Stimulated activated CD4-positive, alpha-beta T cell treated with anti-CD3 and anti-CD28 coated beads, Interleukin-15, amount 100 ng/mL, for 1 hour (primary cell): ENCODE measurements at regions not wholly inside any gene's neighbourhood (a gene's known extent, or its start where the extent isn't known, plus 50 kb on each side); places are given as distances from the start of the nearest gene placed in this dataset.

Experiments
- DNase-seq, 2 donors: peaks; one replicate each; pipeline ENCODE4 v3.0.0-alpha.2; 2020; ENCODE audit warnings: low read depth in 1 of 2, low spot score in 1 of 2

GRCh38 chr6:43951756-43952675 lies 175.2 kb downstream of the MRPL14 start:
- no peak for DNase-seq

- DNase-seq, result no peak
These were observed 176.0 kb downstream of the MRPL14 start for GRCh38 chr6:43951063-43951755.

- DNase-seq, result no peak
These were observed 176.6 kb downstream of the MRPL14 start for GRCh38 chr6:43950731-43951062.

- DNase-seq, result no peak
These were observed 177.1 kb downstream of the MRPL14 start for GRCh38 chr6:43950051-43950605.

GRCh38 chr6:43949551-43949991 lies 177.7 kb downstream of the MRPL14 start:
- DNase-seq, result no peak

GRCh38 chr6:43948527-43949485 lies 178.4 kb downstream of the MRPL14 start:
- no peak for DNase-seq

GRCh38 chr6:43947860-43948259 lies 177.8 kb downstream of the VEGFA start:
- no peak for DNase-seq

- DNase-seq, result no peak
These were observed 176.8 kb downstream of the VEGFA start for GRCh38 chr6:43946641-43947363.

- no peak for DNase-seq
These were observed 175.7 kb downstream of the VEGFA start for GRCh38 chr6:43945768-43946080.

GRCh38 chr6:43944908-43945767 lies 175.1 kb downstream of the VEGFA start:
- DNase-seq, result no peak

GRCh38 chr6:43943781-43944250 lies 173.8 kb downstream of the VEGFA start:
- no peak for DNase-seq

- DNase-seq, result no peak
These were observed 173.2 kb downstream of the VEGFA start for GRCh38 chr6:43943099-43943766.

- no peak for DNase-seq
These were observed 172.6 kb downstream of the VEGFA start for GRCh38 chr6:43942616-43943015.

GRCh38 chr6:43942011-43942442 lies 172.0 kb downstream of the VEGFA start:
- DNase-seq, result no peak

- DNase-seq, result no peak
These were observed 171.2 kb downstream of the VEGFA start for GRCh38 chr6:43941174-43941573.

- no peak for DNase-seq
These were observed 170.5 kb downstream of the VEGFA start for GRCh38 chr6:43940393-43941087.

GRCh38 chr6:43940071-43940392 lies 170.0 kb downstream of the VEGFA start:
- DNase-seq, result no peak
